ENCODE measurements at regions not wholly inside any gene's neighbourhood (a gene's known extent, or its start where the extent isn't known, plus 50 kb on each side); places are given as distances from the start of the nearest gene placed in this dataset.

- TF ChIP-seq CTCF (IDR thresholded peaks at IDR 0.05; ENCODE audit: insufficient read depth, low read length, poor library complexity, severe bottlenecking), result no peak
- no peak for TF ChIP-seq EZH2phosphoT487 (conservative IDR thresholded peaks at IDR 0.05; ENCODE audit: low read length)
These were observed 1377.8 kb upstream of the LRRTM3 start for GRCh38 chr10:65548001-65548400.
